ENCODE measurements at regions not wholly inside any gene's neighbourhood (a gene's known extent, or its start where the extent isn't known, plus 50 kb on each side); places are given as distances from the start of the nearest gene placed in this dataset.
"Not testable (repeated sequence)": the region's sequence is repeated elsewhere in the genome, so short reads cannot be mapped to it uniquely, and the experiment has no call there.

GRCh38 chr7:125423458-125424155 is 494.0 kb upstream of the POT1 start:
- Histone ChIP-seq H3K27ac (no peak overlapping the region), H3K4me1 (no peaks in the 10 kb centered on the region), H3K4me2 (no peak overlapping the region), H3K4me3 (no peak overlapping the region), H3K9me3 (no peaks in the 10 kb centered on the region)
- CTCF ChIA-PET, result no interaction called here
- no peak for DNase-seq (ENCODE audit: low read depth in 1 of 2, low spot score in 1 of 2)
- ATAC-seq, result no peak
- TF ChIP-seq CEBPB (IDR thresholded peaks at IDR 0.05) (no peak), EP300 (IDR thresholded peaks at IDR 0.05) (no peak), TFCP2L1 (CRISPR knock-in tag; IDR thresholded peaks at IDR 0.05) (no peak), RFX5 (IDR thresholded peaks at IDR 0.05) (no peak), TP53 (CRISPR knock-in tag; IDR thresholded peaks at IDR 0.05) (no peak)
- no peak for FAIRE-seq
- POLR2A ChIA-PET, result no interaction called here

GRCh38 chr7:125421407-125421806 is 491.8 kb upstream of the POT1 start:
- H3K4me1 ChIP-seq; H3K27ac ChIP-seq; H3K9me3 ChIP-seq; ATAC-seq; H3K4me2 ChIP-seq; FAIRE-seq; POLR2A ChIA-PET; CTCF ChIA-PET; DNase-seq (ENCODE audit: low read depth in 1 of 2, low spot score in 1 of 2); H3K4me3 ChIP-seq: not testable (repeated sequence)
- 56% methylated on average over 3 of the region's 3 CpGs for whole genome bisulfite sequencing (ENCODE audit: missing lambda C conversion rate)

GRCh38 chr7:125412890-125413665 is 483.5 kb upstream of the POT1 start:
- POLR2A ChIA-PET, result interaction anchor here (0.7 kb wide), 1 partner anchor 1841 kb away, joined by 3 read pairs; no protein-coding TSS in a partner anchor

GRCh38 chr7:125409921-125410320 is 480.3 kb upstream of the POT1 start:
- ChIA-PET CTCF (no interaction called here), POLR2A (no interaction called here)
- DNase-seq (ENCODE audit: low read depth in 1 of 2, low spot score in 1 of 2), result no peak
- no peak overlapping the region for H3K4me2 ChIP-seq
- FAIRE-seq, result no peak
- TF ChIP-seq MYC (IDR thresholded peaks at IDR 0.05; ENCODE audit: borderline replicate concordance, low read length), result no peak
- TF ChIP-seq CHD4 (IDR thresholded peaks at IDR 0.05; ENCODE audit: borderline replicate concordance), result no peak
- TF ChIP-seq NR3C1 (IDR thresholded peaks at IDR 0.05), result no peak
- no peak for TF ChIP-seq HOXA7 (CRISPR knock-in tag; IDR thresholded peaks at IDR 0.05)
- no peak for TF ChIP-seq EHF (CRISPR knock-in tag; IDR thresholded peaks at IDR 0.05)
- no peak for TF ChIP-seq HDAC2 (IDR thresholded peaks at IDR 0.05)
- no peak overlapping the region for H3K4me3 ChIP-seq
- ATAC-seq, result no peak
- H3K27ac ChIP-seq, result no peak overlapping the region
- H3K4me1 ChIP-seq, result no peaks in the 10 kb centered on the region
- H3K9me3 ChIP-seq, result no peaks in the 10 kb centered on the region

More at GRCh38 chr7:125412890-125413665, 483.5 kb upstream of the POT1 start:
- Histone ChIP-seq H3K27ac (no peak overlapping the region), H3K4me2 (no peak overlapping the region), H3K4me1 (no peaks in the 10 kb centered on the region), H3K4me3 (no peak overlapping the region), H3K9me3 (no peaks in the 10 kb centered on the region)
- DNase-seq (ENCODE audit: low read depth in 1 of 2, low spot score in 1 of 2) (no peak), FAIRE-seq (no peak), ATAC-seq (no peak)
- TF ChIP-seq RFX5 (IDR thresholded peaks at IDR 0.05), result no peak
- no peak for TF ChIP-seq SMC3 (IDR thresholded peaks at IDR 0.05)
- no peak for TF ChIP-seq HOXB5 (CRISPR knock-in tag; IDR thresholded peaks at IDR 0.05)
- TF ChIP-seq HOXA7 (CRISPR knock-in tag; IDR thresholded peaks at IDR 0.05), result no peak
- no peak for TF ChIP-seq NPAS2 (CRISPR knock-in tag; IDR thresholded peaks at IDR 0.05; ENCODE audit: borderline replicate concordance)
- TF ChIP-seq RAD21 (conservative IDR thresholded peaks at IDR 0.05 in 1 of 2, IDR thresholded peaks at IDR 0.05 in 1 of 2), result no peak
- TF ChIP-seq FOSL2 (IDR thresholded peaks at IDR 0.05), result no peak
- TF ChIP-seq FOSL2 (CRISPR knock-in tag; IDR thresholded peaks at IDR 0.05), result no peak
- no peak for TF ChIP-seq CHD2 (IDR thresholded peaks at IDR 0.05; ENCODE audit: low read length, partially characterized antibody)
- WGBS (ENCODE audit: missing lambda C conversion rate), result 9% methylated on average over 2 of the region's 2 CpGs
- CTCF ChIA-PET, result no interaction called here

- Histone ChIP-seq H3K27ac (no peak overlapping the region), H3K9me3 (no peaks in the 10 kb centered on the region), H3K4me3 (no peak overlapping the region), H3K4me2 (no peak overlapping the region), H3K4me1 (no peaks in the 10 kb centered on the region)
- WGBS (ENCODE audit: missing lambda C conversion rate), result 0% methylated on average over 1 of the region's 1 CpG
- FAIRE-seq (no peak), DNase-seq (ENCODE audit: low read depth in 1 of 2, low spot score in 1 of 2) (no peak), ATAC-seq (no peak)
- CTCF ChIA-PET, result no interaction called here
- POLR2A ChIA-PET, result no interaction called here
- no peak for TF ChIP-seq BCL3 (IDR thresholded peaks at IDR 0.05)
Observed at GRCh38 chr7:125406111-125406510, 476.5 kb upstream of the POT1 start.
